HG03460 (cell line): ENCODE measurements at regions not wholly inside any gene's neighbourhood (a gene's known extent, or its start where the extent isn't known, plus 50 kb on each side); places are given as distances from the start of the nearest gene placed in this dataset.

Experiments
- ATAC-seq: cut with Tn5 transposase; IDR thresholded peaks from one replicate; pipeline ENCODE4 v1.9.1; 2021; ENCODE audit not compliant: unreplicated experiment

DNA sequence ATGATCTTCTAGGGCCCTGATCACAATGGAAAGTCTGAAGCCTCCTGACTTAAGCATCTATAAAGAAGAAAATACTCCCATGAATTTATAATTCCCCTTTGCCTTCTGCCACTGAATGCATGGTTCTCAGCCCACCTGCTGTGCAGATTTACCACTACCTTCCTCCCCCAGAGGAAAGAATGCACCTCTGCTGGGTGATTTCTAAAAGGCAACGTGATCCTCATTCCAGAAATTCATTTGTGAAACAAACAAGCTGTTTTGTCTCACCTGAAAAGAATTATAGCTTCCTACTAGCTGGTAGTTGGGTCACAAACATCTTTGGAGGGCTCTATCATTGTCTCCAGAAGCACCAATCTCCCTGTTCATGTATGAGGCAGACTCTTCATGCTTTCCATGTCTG, 320.2 kb downstream of the CDC14C start:
- no peak for ATAC-seq

DNA sequence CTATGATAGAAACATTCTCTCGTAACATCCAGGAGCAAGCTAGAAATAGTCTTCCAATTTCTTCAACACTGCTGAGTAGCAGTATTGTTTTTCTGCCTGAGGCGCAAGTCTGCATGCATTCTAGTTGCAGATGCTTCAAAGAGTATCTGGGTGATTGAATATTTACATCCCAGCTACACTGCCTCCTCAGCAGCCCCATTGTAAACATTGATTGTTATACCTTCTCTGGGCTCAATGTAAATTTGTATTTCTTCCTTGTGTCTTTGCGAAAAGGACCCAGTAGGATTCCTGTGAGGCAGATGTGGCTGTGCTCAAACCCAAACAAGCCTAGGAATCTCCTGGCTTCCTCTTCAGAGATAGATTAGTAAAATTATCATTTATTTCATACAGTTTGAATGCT, 320.7 kb downstream of the CDC14C start:
- ATAC-seq = no peak

GRCh38 chr7:49247759-49248158, 323.4 kb downstream of the CDC14C start:
- ATAC-seq = no peak

GRCh38 chr7:49255054-49255453, 330.7 kb downstream of the CDC14C start:
- no peak for ATAC-seq

DNA sequence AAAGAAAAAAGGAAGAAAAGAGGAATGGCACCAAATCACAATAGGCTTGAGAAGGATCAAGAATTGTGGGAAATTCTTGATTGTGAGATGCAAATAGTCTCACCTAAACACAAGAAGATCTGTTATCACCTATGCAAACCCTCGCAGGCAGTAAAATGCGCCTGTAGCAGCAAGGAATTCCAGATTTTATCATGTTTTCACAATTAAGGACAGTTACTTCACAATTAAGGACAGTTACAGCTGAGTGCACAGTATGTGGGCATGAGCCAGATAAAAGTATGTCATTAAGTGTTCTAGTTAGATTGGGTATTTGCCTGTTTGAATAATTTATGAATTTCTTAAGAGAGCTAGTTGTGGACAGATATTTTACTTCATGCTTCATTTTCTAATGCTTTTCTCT, 336.2 kb downstream of the CDC14C start:
- ATAC-seq = no peak

- ATAC-seq = no peak
These were observed 337.6 kb downstream of the CDC14C start for GRCh38 chr7:49261928-49262327.

DNA sequence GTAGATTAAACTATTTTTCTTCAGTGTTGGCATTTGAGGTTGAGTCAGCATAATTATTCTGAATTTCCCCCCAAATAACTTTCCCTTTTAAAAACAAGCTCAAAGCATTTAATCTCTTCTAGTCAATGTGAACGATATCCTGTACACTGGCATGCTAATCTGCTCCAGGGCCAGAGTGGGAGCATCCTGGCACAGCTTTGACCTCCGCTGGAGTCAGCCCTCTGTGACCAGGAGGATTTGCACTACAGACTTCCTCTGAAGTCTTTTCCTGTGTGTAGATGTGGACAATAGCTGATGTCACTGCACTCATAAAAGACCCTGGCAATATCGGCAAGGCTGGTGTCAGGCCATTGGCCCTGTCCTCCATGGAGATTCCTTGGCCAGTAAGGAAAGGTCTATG, 340.2 kb downstream of the CDC14C start:
- no peak for ATAC-seq

DNA sequence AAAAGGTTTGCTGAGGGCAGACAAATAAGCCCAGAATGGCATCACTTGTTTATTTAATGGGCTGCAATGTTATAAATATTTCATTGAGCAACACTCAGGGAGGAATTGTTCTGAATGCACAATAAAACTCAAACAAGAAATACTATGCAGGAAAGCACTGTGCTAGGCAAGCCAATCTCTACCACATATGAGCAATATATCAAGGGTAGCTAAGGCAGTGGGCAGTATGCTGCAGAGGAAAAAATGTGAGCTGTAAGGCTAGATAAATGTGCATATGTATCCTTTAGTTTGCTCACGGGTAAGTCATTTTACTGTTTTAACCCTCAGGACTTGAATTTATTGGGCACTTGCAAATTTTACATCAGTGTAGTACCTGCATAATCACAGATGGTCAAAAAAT, 349.6 kb downstream of the CDC14C start:
- ATAC-seq = no peak

DNA sequence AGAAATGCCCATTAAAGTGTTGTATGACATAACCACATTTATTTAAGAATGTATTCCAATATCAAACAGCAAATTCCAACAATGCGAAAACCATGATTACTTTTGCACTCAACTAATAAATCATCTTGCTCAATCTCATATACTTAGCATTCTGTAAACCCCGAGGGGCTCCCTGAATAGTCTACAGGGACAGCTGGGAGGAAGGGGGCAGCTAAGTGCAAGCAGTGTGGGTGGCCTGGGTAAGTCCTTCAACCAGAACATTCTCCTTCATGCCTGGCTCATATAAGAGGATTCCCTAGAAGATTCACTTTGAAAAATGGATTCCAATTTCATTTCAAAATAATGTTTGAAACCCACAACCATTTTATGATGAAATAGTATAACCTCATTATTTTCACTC, 355.5 kb downstream of the CDC14C start:
- no peak for ATAC-seq

DNA sequence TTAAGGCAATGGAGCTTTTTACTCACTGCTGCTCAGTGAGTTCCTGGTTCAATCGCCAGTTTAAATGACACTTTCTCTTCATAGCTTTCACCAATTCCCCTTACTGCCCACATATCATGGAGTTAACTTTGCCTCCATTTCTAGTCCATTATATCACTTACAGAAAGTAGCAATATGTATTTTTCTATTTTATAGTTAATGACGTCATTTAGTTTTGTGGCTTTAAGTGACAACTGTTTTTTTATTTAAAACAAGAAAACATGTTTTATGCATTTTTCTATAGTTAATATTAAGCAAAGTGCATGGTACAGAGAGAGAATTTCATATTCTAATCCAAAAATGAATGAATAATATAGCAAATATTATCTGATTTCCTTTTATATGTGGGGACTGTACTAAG, 363.3 kb downstream of the CDC14C start:
- ATAC-seq = no peak

GRCh38 chr7:49294611-49295010, 370.3 kb downstream of the CDC14C start:
- ATAC-seq = no peak

DNA sequence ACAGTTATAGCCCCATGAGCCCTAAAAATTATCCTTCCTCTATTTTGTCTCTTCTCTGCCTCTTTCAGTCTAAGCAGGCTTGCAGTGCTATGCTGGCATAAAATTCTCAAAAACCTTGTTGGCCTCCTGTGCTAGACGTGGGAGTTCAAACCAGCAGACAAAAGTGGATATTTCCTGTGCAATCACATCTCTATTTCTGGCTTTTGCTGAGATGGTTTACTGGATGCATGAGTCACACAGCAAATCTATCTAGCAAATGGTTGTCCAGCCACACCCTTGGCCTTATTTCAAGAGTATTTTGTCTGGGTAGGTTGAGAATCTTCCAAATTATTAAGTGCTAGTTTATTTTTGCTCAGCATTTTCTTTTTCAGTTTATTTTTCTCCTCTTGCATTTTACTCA, 370.8 kb downstream of the CDC14C start:
- no peak for ATAC-seq

GRCh38 chr7:49297958-49298357, 373.6 kb downstream of the CDC14C start:
- ATAC-seq = no peak

GRCh38 chr7:49308787-49309186, 384.4 kb downstream of the CDC14C start:
- no peak for ATAC-seq

DNA sequence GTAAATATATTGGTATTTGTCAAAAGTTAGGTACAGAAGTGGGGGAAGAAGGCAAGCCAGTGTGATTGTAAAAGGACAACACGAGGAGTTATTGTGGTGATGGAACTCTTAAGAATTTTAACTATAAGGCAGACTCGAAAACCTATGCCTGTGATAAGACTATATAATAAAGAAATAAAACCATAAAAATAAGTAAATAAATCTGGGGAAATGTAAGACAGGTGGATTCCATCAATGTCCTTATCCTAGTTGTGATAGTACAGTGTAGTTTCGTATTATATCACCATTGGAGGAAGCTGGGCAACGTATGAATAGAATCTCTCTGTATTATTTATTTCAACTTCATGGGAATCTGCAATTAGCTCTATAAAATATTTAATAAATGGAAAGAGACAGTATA, 395.7 kb downstream of the CDC14C start:
- no peak for ATAC-seq

DNA sequence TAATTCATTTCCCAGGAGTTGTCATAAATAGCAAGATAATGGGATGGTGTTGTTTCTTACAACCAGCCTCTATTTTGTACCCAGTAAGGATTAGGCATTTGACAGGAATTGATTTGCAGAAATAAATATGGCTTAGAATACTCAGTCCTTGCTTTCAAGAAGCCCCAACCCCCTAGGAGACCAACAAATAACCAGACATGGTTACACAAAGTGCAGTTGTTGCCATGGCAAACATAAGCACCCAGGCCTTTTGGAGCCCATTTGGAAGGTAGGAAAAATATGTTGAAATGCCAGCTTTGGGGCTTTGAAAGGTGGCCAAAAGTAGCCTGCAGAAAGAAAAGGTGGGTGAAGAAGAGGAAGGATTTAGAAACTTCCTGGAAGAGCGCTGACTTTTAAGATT, 397.5 kb downstream of the CDC14C start:
- no peak for ATAC-seq

DNA sequence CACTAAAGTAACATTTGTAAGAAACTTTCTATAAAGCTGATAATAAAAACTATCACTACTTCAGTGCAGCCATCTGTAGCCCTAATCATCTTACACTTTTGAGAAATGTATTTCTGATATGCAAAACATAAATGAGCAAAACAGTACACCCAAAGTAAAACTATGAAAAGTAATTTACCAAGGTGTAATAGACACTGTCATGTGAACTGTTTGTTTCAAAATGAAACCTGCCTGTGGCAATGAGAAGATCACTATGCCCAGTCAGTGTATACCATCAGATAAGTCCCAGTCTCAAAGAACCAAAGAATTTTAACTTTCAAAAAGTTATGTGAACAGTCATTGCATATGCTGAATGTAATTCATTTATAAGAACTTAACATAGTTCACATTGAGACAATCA, 398.1 kb downstream of the CDC14C start:
- ATAC-seq = no peak

DNA sequence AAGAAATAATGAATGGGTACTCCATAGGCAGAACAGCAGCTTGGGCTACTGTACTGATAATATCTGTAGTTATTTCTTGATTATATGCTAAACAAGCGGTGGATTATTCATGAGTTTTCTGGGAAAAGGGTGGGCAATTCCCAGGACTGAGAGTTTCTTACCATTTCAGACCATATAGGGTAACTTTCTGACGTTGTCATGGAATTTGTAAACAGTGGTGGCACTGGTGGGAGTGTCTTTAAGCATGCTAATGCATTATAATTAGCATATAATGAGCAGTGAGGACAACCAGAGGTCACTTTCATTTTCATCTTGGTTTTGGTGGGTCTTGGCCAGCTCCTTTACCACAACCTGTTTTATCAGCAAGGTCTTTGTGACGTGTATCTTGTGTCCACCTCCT, 399.7 kb downstream of the CDC14C start:
- ATAC-seq = no peak

GRCh38 chr7:49324707-49325106, 400.4 kb downstream of the CDC14C start:
- no peak for ATAC-seq

DNA sequence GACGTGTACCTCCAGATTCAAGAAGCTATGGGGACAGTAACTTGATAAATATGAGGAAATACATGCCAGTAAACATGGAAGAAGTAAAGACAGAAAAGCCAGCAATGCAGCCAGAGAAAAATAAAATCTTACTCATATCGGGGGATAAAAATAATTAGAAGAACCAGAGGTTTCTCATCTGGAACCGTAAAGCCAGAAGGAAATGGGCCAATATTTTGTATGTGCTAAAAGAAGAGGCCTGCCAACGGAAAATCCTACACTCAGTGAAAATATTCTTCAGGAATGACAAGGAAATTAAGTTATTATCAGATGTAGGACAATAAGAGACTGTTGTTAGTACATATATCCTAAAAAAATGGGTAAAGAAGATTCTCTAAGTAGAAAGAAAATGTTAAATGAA, 401.2 kb downstream of the CDC14C start:
- ATAC-seq = no peak

GRCh38 chr7:49327155-49327554, 402.8 kb downstream of the CDC14C start:
- ATAC-seq = no peak

DNA sequence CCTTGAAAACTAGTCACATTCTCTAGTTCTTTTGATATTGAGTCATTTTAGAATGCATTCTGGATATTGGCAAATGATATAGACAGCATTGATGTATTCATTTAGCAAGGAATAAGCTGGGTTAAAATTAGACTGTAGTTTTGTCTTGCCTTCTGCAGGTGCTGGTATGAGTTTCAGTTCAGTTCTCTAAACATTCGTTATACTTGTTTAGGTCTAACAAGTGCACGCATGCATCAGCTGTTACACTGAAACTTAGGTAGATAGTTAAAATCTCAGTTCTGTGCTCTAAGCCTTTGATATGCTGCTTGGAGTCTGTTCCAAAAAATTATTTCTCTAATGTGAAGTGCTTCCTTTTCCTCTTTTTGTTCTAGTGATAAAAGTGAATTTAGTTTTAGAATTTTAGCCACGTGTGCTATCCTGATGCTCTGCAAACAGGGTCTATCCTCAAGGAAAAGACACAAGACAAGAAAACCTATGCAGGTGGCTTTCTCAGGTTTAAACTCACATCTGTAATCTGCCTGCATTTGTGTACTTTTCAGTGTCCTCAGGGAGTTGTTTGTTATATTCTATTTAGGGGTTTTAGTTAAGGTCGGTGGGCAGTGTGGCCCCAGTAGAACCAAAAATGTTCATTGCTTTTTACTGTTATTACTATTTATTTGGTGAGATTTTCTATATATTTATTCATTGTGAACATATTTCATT, 409.0 kb downstream of the CDC14C start:
- peak; percentile 73 for ATAC-seq

DNA sequence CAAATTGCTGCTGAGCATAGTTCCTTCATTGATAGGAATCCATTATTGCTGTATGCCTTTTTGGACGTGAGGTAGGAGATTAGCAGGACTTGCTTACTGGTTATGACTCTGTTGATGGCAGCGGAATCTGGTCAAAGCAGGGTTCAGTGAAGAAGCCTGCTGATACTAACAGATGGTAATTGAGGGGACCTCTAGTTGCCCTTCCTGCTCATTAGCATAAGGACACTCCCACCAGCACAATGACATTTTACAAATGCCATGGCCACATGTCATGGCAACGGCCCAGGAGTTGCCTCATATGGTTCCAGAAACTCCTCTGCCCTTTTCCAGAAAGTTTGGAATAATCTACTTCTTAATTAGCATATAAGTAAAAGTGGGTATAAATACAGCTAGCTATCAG, 417.5 kb downstream of the CDC14C start:
- ATAC-seq = no peak

GRCh38 chr7:49344556-49344955, 420.2 kb downstream of the CDC14C start:
- ATAC-seq = no peak
